ENCODE measurements at regions not wholly inside any gene's neighbourhood (a gene's known extent, or its start where the extent isn't known, plus 50 kb on each side); places are given as distances from the start of the nearest gene placed in this dataset.
A peak's percentile ranks its signal among the peaks of the same experiment; 100 is the strongest.
"Not testable (repeated sequence)": the region's sequence is repeated elsewhere in the genome, so short reads cannot be mapped to it uniquely, and the experiment has no call there.

DNA sequence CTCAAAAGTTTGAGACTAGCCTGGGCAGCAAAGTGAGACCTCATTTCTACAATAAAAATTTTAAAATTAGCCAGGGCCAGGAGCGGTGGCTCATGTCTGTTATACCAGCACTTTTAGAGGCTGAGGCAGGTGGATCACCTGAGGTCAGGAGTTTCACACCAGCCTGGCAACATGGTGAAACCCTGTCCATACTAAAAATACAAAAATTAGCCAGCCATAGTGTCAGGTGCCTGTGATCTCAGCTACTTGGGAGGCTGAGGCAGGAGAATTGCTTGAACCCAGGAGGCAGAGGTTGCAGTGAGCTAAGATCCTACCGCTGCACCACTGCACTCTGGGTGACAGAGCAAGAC is 85.1 kb upstream of the MAP4 start:
- H3K4me1 Mint-ChIP-seq; DNase-seq (ENCODE audit: low spot score); POLR2A ChIA-PET; H3K27ac Mint-ChIP-seq; H3K9me3 Mint-ChIP-seq; ATAC-seq; H3K27me3 Mint-ChIP-seq (ENCODE audit: low read depth); H3K36me3 Mint-ChIP-seq; H3K4me3 Mint-ChIP-seq: not testable (repeated sequence)
- CTCF ChIA-PET = interaction anchor here (1.6 kb wide), 1 partner anchor 50 kb away, joined by 4 read pairs; no protein-coding TSS in a partner anchor

DNA sequence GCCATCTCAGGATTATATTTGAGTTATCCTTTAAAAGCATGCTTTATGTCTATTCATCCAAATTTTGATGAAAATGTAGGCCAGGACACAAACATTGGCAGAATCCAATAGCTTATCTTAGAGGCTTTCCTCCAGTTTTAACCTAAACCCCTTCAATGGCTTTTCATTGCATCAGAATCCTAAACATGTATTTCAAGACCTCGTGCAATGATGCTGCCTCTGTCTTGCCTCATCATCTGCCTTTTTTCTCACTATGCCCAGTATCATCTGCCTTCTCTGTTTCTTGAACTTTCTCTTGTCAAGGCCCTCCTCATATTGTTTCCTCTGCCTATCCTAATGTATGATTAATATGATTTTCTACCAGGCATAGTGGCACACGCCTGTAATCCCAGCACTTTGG is 76.1 kb upstream of the MAP4 start:
- Mint-ChIP-seq H3K4me3 (no peak overlapping the region), H3K9me3 (no peaks in the 10 kb centered on the region), H3K27ac (no peak overlapping the region), H3K27me3 (ENCODE audit: low read depth) (no peaks in the 10 kb centered on the region), H3K4me1 (peaks cover 17% of the 10 kb centered on the region), H3K36me3 (no peaks in the 10 kb centered on the region)
- DNase-seq (ENCODE audit: low spot score) = no peak
- ChIA-PET POLR2A (no interaction called here), CTCF (interaction anchor here (1.0 kb wide), 1 partner anchor 59 kb away, joined by 3 read pairs; no protein-coding TSS in a partner anchor)
- no peak for ATAC-seq
- TF ChIP-seq MXD4 (CRISPR knock-in tag; IDR thresholded peaks at IDR 0.05; ENCODE audit: borderline replicate concordance) = no peak
- TF ChIP-seq, protein P1, sequence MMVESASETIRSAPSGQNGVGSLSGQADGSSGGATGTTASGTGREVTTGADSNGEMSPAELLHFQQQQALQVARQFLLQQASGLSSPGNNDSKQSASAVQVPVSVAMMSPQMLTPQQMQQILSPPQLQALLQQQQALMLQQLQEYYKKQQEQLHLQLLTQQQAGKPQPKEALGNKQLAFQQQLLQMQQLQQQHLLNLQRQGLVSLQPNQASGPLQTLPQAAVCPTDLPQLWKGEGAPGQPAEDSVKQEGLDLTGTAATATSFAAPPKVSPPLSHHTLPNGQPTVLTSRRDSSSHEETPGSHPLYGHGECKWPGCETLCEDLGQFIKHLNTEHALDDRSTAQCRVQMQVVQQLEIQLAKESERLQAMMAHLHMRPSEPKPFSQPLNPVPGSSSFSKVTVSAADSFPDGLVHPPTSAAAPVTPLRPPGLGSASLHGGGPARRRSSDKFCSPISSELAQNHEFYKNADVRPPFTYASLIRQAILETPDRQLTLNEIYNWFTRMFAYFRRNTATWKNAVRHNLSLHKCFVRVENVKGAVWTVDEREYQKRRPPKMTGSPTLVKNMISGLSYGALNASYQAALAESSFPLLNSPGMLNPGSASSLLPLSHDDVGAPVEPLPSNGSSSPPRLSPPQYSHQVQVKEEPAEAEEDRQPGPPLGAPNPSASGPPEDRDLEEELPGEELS (CRISPR knock-in tag; IDR thresholded peaks at IDR 0.05) = no peak
- TF ChIP-seq, protein P2, sequence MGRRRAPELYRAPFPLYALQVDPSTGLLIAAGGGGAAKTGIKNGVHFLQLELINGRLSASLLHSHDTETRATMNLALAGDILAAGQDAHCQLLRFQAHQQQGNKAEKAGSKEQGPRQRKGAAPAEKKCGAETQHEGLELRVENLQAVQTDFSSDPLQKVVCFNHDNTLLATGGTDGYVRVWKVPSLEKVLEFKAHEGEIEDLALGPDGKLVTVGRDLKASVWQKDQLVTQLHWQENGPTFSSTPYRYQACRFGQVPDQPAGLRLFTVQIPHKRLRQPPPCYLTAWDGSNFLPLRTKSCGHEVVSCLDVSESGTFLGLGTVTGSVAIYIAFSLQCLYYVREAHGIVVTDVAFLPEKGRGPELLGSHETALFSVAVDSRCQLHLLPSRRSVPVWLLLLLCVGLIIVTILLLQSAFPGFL (CRISPR knock-in tag; IDR thresholded peaks at IDR 0.05; ENCODE audit: borderline replicate concordance) = no peak

DNA sequence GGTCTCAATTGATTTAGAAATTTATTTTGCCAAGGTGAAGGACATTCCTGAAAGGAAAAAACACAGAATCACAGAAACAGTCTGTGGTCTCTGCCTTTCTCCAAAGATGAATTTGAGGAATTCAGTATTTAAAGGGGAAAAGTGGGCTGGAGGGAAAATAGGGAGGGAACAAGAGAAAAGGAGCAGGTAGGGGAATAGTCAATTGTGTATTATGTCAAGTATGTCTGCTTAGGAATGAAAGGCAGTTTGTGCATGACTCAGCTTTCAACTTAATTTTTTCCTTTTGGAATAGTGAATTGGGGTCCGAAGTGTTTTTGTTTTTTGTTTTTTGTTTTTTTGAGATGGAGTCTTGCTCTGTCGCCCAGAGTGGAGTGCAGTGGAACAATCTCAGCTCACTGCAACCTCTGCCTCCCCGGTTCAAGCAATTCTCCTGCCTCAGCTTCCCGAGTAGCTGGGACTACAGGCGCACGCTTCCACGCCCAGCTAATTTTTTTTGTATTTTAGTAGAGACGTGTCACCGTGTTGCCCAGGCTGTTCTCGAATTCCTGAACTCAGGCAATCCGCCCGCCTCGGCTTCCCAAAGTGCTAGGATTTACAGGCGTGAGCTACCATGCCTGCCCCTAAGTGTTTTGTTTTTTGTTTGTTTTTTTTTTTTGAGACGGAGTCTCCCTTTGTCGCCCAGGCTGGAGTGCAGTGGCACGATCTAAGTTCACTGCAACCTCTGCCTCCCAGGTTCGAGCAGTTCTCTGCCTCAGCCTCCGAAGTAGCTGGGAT is 74.1 kb upstream of the MAP4 start:
- no peaks in the 10 kb centered on the region for H3K9me3 Mint-ChIP-seq
- TF ChIP-seq, protein P2 (CRISPR knock-in tag; IDR thresholded peaks at IDR 0.05; ENCODE audit: borderline replicate concordance) = no peak
- TF ChIP-seq JUN (CRISPR knock-in tag; IDR thresholded peaks at IDR 0.05) (no peak), TP53 (CRISPR knock-in tag; IDR thresholded peaks at IDR 0.05) (no peak), RELA (CRISPR knock-in tag; IDR thresholded peaks at IDR 0.05; ENCODE audit: borderline replicate concordance) (no peak), ESRRA (CRISPR knock-in tag; IDR thresholded peaks at IDR 0.05; ENCODE audit: borderline replicate concordance) (no peak), ETV6 (CRISPR knock-in tag; IDR thresholded peaks at IDR 0.05) (no peak), ZNF219 (CRISPR knock-in tag; IDR thresholded peaks at IDR 0.05; ENCODE audit: borderline replicate concordance) (no peak), ZNF423 (CRISPR knock-in tag; IDR thresholded peaks at IDR 0.05) (no peak), PRRX2 (CRISPR knock-in tag; IDR thresholded peaks at IDR 0.05) (no peak)
- H3K4me3 Mint-ChIP-seq = peak overlapping the region; percentile 94
- H3K27me3 Mint-ChIP-seq (ENCODE audit: low read depth) = no peaks in the 10 kb centered on the region
- ATAC-seq (no peak), DNase-seq (ENCODE audit: low spot score) (no peak)
- peak overlapping the region; percentile 94 for H3K27ac Mint-ChIP-seq
- no peaks in the 10 kb centered on the region; the same call in 1 of the 2 replicates for H3K36me3 Mint-ChIP-seq
- CTCF ChIA-PET = interaction anchor here (0.5 to 5.6 kb wide), 5 partner anchors 42 to 371 kb away, joined by 3 to 67 read pairs (median 5); no protein-coding TSS in a partner anchor
- POLR2A ChIA-PET = interaction anchor here (0.7 to 1.9 kb wide), 2 partner anchors 49 to 61 kb away, joined by 3 to 10 read pairs; no protein-coding TSS in a partner anchor
- peaks cover 25% of the 10 kb centered on the region for H3K4me1 Mint-ChIP-seq

DNA sequence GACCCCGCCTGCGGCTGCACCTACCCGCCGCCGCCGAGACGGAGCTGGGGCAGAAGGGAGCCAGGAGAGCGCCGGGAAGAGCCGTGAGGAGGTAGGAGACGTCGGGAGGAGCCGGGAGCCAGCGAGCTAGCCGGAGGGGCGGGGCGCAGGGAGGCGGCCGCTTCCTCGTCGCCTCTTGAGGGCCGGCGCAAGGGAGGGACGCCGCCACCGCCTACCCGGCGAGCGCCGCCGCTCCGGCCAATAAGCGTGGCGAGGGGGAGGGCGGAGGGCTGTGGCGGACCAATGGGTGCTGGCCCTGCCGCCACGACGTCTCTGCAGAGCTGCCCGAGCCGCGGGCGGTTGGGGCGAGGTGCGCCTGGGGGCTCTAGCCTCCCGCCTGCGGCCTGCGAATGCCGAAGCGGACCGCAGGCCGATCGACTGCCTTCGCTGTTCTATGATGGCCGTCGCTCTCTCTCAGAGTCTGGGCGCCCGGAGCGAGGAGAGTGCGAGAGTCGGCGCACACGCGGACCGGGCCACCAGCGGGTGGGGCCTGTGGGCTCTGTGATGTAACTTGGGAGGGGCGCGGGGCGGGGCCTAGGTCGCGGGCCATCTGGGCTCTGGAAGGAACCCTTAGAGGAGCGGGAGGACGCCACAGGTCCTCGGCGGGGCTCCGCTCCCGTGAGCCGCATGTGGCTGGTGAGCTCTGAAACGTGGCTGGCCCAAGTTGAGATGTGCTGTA is 72.7 kb upstream of the MAP4 start:
- peak; percentile 97 for DNase-seq (ENCODE audit: low spot score)
- H3K9me3 Mint-ChIP-seq = no peaks in the 10 kb centered on the region
- peak; percentile 96 for ATAC-seq
- peaks cover 27% of the 10 kb centered on the region for H3K4me1 Mint-ChIP-seq
- ChIA-PET POLR2A (interaction anchor here (0.5 to 1.9 kb wide), 21 partner anchors 10 to 537 kb away, joined by 3 to 10 read pairs (median 4); partner anchors contain the start of gene CDC25A), CTCF (interaction anchor here (0.7 to 5.6 kb wide), 10 partner anchors 18 to 347 kb away, joined by 3 to 67 read pairs (median 6); no protein-coding TSS in a partner anchor)
- no peaks in the 10 kb centered on the region; the same call in 1 of the 2 replicates for H3K36me3 Mint-ChIP-seq
- H3K4me3 Mint-ChIP-seq = peak overlapping the region; percentile 94
- H3K27me3 Mint-ChIP-seq (ENCODE audit: low read depth) = no peaks in the 10 kb centered on the region
- peak overlapping the region; percentile 99 for H3K27ac Mint-ChIP-seq
- TF ChIP-seq CREB1 (CRISPR knock-in tag; IDR thresholded peaks at IDR 0.05) (peak; percentile 69; the same call in 1 of the 2 replicates), ZNF263 (CRISPR knock-in tag; IDR thresholded peaks at IDR 0.05; ENCODE audit: low read depth) (peak; percentile 80; the same call in 1 of the 2 replicates), ZNF232 (CRISPR knock-in tag; IDR thresholded peaks at IDR 0.05) (0 out of 2 replicates have a peak, but pooled peaks have one; percentile 48)
- TF ChIP-seq, protein P3, sequence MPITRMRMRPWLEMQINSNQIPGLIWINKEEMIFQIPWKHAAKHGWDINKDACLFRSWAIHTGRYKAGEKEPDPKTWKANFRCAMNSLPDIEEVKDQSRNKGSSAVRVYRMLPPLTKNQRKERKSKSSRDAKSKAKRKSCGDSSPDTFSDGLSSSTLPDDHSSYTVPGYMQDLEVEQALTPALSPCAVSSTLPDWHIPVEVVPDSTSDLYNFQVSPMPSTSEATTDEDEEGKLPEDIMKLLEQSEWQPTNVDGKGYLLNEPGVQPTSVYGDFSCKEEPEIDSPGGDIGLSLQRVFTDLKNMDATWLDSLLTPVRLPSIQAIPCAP (CRISPR knock-in tag; IDR thresholded peaks at IDR 0.05) = 0 out of 2 replicates have a peak, but pooled peaks have one; percentile 35
- TF ChIP-seq, protein P4, sequence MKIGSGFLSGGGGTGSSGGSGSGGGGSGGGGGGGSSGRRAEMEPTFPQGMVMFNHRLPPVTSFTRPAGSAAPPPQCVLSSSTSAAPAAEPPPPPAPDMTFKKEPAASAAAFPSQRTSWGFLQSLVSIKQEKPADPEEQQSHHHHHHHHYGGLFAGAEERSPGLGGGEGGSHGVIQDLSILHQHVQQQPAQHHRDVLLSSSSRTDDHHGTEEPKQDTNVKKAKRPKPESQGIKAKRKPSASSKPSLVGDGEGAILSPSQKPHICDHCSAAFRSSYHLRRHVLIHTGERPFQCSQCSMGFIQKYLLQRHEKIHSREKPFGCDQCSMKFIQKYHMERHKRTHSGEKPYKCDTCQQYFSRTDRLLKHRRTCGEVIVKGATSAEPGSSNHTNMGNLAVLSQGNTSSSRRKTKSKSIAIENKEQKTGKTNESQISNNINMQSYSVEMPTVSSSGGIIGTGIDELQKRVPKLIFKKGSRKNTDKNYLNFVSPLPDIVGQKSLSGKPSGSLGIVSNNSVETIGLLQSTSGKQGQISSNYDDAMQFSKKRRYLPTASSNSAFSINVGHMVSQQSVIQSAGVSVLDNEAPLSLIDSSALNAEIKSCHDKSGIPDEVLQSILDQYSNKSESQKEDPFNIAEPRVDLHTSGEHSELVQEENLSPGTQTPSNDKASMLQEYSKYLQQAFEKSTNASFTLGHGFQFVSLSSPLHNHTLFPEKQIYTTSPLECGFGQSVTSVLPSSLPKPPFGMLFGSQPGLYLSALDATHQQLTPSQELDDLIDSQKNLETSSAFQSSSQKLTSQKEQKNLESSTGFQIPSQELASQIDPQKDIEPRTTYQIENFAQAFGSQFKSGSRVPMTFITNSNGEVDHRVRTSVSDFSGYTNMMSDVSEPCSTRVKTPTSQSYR (CRISPR knock-in tag; IDR thresholded peaks at IDR 0.05) = peak; percentile 73; the same call in 1 of the 2 replicates

Data from WTC11 (cell line).